HuH-7.5 (cell line): ENCODE measurements at regions not wholly inside any gene's neighbourhood (a gene's known extent, or its start where the extent isn't known, plus 50 kb on each side); places are given as distances from the start of the nearest gene placed in this dataset.

Experiments used
- DNase-seq: peaks from one replicate; pipeline ENCODE4 v3.0.0; 2011; ENCODE audit warnings: low spot score

GRCh38 chr10:43818687-43819086 lies 170.0 kb upstream of the ZNF32 start:
- no peak for DNase-seq

DNA sequence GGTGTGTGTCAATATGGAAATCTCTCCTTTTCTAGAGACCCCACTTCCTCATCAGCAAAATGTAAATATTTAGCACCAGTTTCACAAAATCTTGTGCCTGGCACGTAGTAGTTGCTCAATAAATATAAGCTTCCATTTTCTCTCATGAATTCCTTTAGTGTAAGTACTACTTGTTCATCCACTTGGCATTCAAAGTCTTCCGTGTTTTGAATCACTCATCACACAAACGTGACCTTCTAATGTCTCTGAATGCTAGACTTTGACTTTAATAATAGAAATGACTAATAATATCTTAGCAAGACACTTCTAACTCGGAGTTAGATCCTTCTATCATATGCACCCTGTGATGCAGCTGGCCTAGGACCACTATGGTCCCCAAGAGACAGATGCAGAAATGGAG lies 168.7 kb upstream of the ZNF32 start:
- DNase-seq = no peak

DNA sequence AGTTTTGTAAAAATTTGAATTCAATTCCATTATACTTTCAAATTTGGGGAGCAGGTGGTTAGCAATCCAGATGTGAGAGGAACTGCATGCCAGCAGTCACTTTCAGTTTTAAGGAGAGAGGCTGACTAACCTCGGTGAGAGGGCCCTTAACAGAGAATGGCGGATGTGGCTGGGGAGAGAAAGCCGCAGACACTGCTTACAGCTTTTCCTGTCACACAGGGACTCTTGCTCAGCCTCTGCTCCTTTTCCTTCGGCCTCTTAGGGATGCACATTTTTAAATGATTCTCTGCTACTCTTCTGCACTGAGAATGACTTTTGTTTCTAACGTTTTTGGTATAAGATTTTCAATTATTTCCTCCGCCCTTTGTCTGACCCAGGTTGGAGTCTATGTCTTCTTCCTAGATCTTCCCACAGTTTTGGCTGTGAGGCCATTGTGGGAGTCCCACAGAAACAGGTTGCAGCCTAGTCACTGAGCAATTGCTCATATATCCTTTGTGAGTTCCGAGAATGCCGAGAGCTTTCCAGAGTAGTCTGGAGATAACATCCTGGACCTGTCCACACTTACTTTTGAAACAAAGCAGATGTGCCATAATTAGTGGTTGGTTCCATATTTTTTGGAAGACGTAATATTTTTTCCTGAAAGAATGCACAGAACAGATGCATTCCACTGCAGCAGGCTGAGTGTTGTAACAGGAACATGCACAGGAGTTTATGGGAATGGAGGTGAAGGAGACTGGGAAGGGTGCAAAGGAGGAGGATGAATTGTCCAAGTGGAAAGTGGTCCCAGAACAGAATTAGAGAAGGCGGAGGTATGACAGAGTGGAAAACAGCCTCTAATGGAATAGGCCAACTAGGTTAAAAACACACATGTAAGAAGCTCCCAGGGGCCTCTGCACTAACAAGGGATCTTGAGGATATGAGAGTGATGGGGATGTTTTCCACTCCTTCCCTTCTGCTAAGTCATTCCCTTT lies 168.0 kb upstream of the ZNF32 start:
- no peak for DNase-seq

DNA sequence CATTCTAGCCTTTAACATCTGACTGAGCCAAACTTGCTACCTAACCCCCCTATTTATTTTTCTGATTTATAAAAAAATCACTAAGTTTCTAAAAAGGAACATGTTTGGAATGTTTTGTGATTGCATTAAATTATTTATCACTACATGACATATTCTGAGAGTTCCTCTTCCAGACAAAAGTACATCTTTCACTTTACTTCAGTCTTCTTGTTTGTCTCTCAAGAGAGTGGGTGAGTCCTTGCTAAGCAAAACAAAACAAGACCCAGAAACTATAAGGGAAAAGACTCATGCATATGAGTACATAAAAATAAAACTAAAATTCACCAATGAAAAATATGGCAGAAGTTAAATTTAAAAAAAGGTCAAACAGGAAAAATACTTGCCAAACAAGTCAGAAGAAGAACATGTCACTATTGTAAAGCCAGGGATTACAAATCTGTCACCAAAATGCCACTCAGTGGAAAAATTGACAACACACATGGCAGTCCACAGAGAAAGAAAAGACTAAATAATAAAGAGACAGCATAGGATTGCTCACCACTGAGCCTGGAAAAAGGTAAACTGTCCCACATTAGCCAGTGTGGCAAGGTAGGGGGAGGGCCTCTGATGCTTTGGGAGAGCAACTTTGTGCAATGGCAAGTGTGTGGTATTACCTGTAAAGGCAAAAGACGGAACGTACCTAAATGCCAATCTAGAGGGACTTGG lies 166.7 kb upstream of the ZNF32 start:
- DNase-seq = no peak

GRCh38 chr10:43814663-43815062 lies 166.0 kb upstream of the ZNF32 start:
- DNase-seq = no peak

DNA sequence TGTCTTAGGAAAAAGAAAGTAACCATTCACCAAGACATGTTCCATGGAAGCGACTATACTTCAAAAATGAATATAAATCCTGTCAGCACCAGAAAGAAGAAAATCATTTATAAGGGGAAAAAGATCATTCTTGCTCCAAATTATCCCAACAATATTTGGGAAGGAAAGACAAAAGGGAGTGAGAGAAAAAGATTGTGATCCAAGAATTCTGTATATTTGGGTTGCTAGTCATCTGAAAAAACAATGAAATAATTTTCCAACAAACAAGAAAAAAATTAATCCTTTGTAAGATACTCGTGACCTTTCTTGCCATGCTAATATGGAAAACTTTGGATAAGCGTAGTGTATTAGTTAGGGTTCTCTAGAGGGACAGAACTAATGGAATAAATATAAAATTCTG lies 163.2 kb upstream of the ZNF32 start:
- DNase-seq = no peak

GRCh38 chr10:43809211-43809930 lies 160.7 kb upstream of the ZNF32 start:
- no peak for DNase-seq

DNA sequence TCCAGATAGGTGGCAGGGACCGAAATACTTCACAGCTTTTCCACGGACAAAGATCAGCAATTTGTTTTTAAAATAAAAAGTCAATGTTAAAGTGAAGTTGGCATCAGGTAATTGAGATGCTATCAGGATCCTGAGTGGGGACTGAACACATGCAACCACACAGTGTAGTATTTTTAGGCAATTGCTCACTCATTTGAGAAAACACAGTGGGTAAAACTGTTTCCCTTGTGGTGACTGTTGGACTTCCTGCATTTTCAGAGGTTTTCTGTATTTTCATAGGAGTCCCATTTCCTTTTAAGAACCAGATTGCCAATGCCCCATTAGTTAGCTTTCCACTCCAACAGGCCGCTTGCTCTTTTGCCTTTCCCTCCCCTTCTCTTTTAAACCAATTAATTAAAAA lies 159.5 kb upstream of the ZNF32 start:
- no peak for DNase-seq

- DNase-seq = no peak
Measured at GRCh38 chr10:43806831-43807640, 158.4 kb upstream of the ZNF32 start.

DNA sequence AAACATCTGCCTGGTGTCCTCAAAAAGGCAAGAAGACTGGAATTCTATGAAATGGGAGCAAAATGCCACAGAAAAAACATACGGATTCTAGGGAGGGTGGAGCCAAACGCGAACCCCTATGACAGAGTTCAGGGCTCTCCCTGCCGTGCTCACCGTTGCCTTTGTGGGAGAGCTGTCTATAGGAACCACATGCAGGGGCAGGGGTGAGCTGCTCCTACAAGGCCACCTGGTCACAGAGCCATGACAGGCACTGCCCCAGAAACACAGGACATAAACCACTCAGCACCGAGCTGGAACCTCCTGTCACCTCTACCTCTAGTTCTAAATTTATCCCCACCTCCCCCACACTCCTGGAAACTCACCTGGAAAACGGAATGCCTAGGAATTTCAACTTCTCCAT lies 155.1 kb upstream of the ZNF32 start:
- DNase-seq = no peak

DNA sequence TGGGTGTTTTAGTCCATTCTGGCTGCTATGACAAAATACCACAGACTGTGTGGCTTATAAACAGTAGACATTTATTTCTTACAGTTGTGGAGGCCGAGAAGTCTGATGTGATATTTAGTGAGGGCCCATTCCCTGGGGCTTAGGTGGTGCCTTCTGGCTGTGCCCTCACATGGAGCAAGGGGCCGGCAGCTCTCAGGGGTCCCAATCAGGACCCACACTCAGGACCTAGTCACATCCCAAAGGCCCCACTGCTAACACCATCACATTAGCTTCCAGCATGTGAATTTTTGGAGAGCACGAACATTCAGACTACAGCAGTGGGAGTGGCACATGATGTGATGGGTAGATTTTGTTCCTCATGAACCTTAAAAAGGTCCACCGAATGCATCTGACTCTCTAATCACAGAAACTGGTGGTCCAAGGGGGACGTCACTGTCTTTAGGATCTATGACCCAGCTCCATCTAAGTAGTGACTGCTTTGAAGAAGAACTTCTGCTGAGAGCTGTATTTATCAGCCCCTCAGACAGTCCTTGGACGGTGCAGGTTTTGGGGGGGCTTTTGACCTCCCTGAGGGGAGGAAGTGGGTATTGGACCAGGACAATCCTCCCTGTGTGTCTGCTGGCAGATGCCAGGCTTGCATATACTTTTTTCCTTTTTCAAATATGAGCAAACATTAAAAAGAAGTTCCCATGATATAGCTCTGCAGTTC lies 154.5 kb upstream of the ZNF32 start:
- DNase-seq = no peak

DNA sequence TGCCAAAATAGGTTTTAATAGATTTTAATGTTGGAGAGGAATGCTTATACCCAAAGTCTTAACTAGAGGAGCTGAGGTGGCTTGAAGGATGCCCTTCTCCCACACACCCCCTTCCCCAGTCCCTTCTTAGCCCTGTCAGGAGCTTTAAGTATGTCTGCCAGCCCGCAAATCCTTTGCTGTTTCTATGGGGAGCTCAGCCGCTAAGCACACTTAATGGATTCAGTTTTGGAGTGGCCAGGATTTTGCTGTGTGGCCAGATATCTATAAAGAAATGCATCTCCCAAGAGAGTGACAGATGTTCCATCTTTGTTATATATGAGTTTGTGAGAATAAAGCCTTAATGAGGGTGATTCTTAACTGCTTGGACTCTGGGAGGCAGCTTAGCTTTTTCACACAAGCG lies 152.9 kb upstream of the ZNF32 start:
- no peak for DNase-seq

GRCh38 chr10:43801140-43801539 lies 152.5 kb upstream of the ZNF32 start:
- no peak for DNase-seq

GRCh38 chr10:43796781-43797180 lies 148.1 kb upstream of the ZNF32 start:
- DNase-seq = no peak

- no peak for DNase-seq
Measured at GRCh38 chr10:43795639-43796038, 147.0 kb upstream of the ZNF32 start.

GRCh38 chr10:43795093-43795492 lies 146.4 kb upstream of the ZNF32 start:
- DNase-seq = no peak

DNA sequence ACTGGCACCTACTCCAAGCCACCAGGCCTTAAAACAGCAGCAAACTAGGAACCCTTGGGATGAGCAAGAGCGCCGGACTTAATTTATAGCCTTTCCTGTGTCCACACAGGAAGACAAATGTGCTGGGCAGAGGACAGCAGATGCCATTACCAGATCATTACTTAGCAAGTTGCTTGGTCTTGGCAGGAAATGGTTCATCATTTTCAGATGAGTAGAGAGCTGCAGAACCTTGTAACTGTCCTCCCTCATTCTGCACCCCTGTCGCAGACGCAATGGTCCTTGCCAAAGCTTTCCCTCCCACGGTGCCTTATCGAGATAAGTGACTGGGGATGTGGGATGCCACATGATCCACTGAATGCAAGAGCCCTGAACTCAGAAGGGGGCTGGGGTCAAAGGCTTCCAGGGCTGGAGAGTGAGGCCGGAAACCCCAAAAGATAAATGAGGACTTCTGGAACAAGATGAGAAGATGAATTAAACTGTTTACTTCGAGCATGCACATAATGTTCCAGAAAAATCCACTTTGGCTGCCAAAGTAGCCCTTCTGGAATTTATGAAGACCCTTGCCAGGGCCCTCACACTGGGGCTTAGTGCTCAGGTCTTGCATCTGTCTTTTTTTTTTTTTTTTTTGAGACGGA lies 145.6 kb upstream of the ZNF32 start:
- no peak for DNase-seq

DNA sequence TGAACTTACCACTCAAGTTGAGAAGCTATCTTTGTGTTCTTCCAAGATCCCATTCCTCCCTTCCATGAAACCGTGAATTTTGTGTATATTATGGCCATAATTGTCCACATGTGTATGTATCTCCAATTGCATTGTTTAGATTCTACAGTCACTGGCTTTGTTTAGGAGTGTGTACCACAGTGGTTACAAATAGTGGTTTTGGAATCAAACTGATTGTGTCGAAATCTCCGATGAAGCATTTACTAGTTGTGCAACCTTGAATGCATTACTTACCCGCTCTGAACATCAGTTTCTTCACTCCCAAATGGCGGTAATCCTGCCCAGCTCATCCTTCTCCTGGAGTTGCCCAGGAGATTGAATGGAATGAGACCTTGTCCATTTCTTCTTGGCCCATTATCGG lies 145.0 kb upstream of the ZNF32 start:
- no peak for DNase-seq

DNA sequence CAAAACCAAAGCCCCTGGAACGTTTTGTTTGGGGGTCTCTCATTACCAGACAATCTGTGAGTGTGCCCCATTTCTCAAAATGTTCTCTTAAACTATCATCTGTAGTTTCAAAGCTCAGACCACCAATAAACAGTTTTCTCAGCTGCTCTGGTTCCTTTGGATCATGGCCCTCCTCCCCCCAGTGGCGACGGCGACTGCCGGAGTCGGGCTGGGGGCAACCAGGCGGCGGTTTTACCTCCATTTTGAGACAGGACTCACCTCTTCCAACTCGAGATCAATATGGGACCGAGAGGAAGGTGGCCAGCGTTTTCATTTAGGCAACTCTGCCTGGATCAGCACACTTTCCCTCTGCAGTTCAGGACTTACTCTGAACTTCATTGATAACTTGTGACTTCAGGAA lies 141.5 kb upstream of the ZNF32 start:
- DNase-seq = no peak

DNA sequence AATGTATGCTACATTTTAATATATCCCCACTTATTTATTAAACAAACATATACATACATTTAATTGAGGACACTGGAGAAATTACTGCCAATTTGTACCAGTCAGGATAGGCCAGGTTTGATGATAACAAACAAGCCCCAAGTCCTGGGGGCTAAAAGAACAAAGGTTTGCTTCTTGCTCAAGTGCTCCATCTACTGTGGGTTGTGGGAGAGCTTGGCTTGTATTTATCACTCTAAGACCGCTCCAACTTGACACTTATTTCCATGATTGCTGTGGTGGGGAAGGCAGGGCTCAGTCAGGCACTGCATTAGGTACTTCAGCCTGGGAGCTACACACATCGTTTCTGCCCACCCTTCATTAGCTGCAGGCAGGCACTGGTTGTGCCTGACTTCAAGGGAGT lies 136.6 kb upstream of the ZNF32 start:
- DNase-seq = no peak

- no peak for DNase-seq
Measured at GRCh38 chr10:43782814-43783213, 134.1 kb upstream of the ZNF32 start.
